H1 (cell line): ENCODE measurements at regions not wholly inside any gene's neighbourhood (a gene's known extent, or its start where the extent isn't known, plus 50 kb on each side); places are given as distances from the start of the nearest gene placed in this dataset.

Experiments used
- BCL11A ChIP-seq, 2 experiments: IDR thresholded peaks; one replicate each; pipeline ENCODE4 v1.6.1; 2011; ENCODE audit warnings: low read depth in 2 of 2, low read length in 2 of 2, mild to moderate bottlenecking in 2 of 2
- CEBPB ChIP-seq: IDR thresholded peaks from 2 replicates; pipeline ENCODE4 v1.6.1; 2012; ENCODE audit warnings: low read depth, low read length
- CHD1 ChIP-seq: IDR thresholded peaks from 2 replicates; pipeline ENCODE4 v1.6.1; 2012; ENCODE audit warnings: low read depth, low read length, improper control_type of control experiment
- EGR1 ChIP-seq: IDR thresholded peaks from 2 replicates; pipeline ENCODE4 v1.6.1; 2011; ENCODE audit warnings: low read depth, low read length, borderline replicate concordance
- RBBP5 ChIP-seq: IDR thresholded peaks from 2 replicates; pipeline ENCODE4 v1.7.1; 2012; ENCODE audit warnings: low read depth, mild to moderate bottlenecking, inconsistent platforms, low read length, moderate library complexity, borderline replicate concordance
- SIN3A ChIP-seq, 2 experiments: IDR thresholded peaks in 1 of 2; conservative IDR thresholded peaks in 1 of 2; 2 replicates each; pipeline ENCODE4 v1.6.1; 2011 to 2012; ENCODE audit warnings: low read length in 2 of 2, improper control_type of control experiment in 1 of 2, low read depth in 1 of 2, mild to moderate bottlenecking in 1 of 2
- SP2 ChIP-seq: IDR thresholded peaks from 2 replicates; pipeline ENCODE4 v1.6.1; 2012; ENCODE audit warnings: mild to moderate bottlenecking, low read length, inconsistent platforms

- TF ChIP-seq EGR1 (0 out of 2 replicates have a peak, but pooled peaks have one; percentile 36), SP2 (no peak), CHD1 (no peak), CEBPB (0 out of 2 replicates have a peak, but pooled peaks have one; percentile 23), BCL11A (IDR thresholded peaks at IDR 0.05; ENCODE audit: low read depth in 2 of 2, low read length in 2 of 2) (no peak), SIN3A (conservative IDR thresholded peaks at IDR 0.05 in 1 of 2, IDR thresholded peaks at IDR 0.05 in 1 of 2; ENCODE audit: low read depth in 1 of 2, low read length in 2 of 2) (no peak), RBBP5 (peak; percentile 89; the same call in 1 of the 2 replicates)
- TF ChIP-seq, all 59 proteins: peak for 15
Observed at GRCh38 chr14:65334765-65335410, 77.6 kb upstream of the FUT8 start (continued).
